Right cardiac atrium (tissue), 5 donors: ENCODE measurements at regions not wholly inside any gene's neighbourhood (a gene's known extent, or its start where the extent isn't known, plus 50 kb on each side); places are given as distances from the start of the nearest gene placed in this dataset.

Source experiments
- ATAC-seq, 2 donors: fragments of 200-7000 bp; cut with Tn5 transposase; one replicate each; pipeline versions ENCODE4 v1.8.0 to v1.9.1; 2020; ENCODE audit warnings: moderate library complexity in 2 of 2, mild to moderate bottlenecking in 1 of 2
- DNase-seq, 3 donors: peaks; one replicate each; pipeline ENCODE4 v3.0.0-alpha.2; 2020
- H3K27ac ChIP-seq: one replicate; pipeline ENCODE4 v1.5.1; 2013; ENCODE audit warnings: mild to moderate bottlenecking, low read length, control low read depth, moderate library complexity
- H3K27me3 ChIP-seq: one replicate; pipeline ENCODE4 v1.6.1; 2013; ENCODE audit not compliant: control insufficient read depth, insufficient read depth
- H3K4me1 ChIP-seq: one replicate; pipeline ENCODE4 v1.6.1; 2013; ENCODE audit warnings: low read length; ENCODE audit not compliant: control insufficient read depth, insufficient read depth
- H3K4me3 ChIP-seq: one replicate; pipeline ENCODE4 v1.5.1; 2013; ENCODE audit warnings: low read length, control low read depth
- H3K9me3 ChIP-seq: one replicate; pipeline ENCODE4 v1.6.1; 2013; ENCODE audit warnings: low read length; ENCODE audit not compliant: control insufficient read depth
- WGBS: extraction: QIAGEN DNeasy Blood & Tissue Kit; methylation state at CpG from one replicate; pipeline ENCODE4 v1.1.7; 2013; 5-methylcytosine and 5-hydroxymethylcytosine counted together
- intact Hi-C, 4 donors: fragments of 100-400 bp; cut with DNase I; formaldehyde crosslinking; loops; one replicate each; pipeline versions ENCODE4 v1.11.0 to v1.14.0; 2022 to 2023
- donor health status: healthy with polysubstance abuse.
- donor health status: DM: no; HTN: yes; CAD: no.
- donor health status: DM: no; HTN: no; CAD: no.
- donor health status: DM: no; HTN: yes; CAD: no; lungs with severe emphysema.
- donor health status: DM: yes; HTN: yes; CAD: no.

DNA sequence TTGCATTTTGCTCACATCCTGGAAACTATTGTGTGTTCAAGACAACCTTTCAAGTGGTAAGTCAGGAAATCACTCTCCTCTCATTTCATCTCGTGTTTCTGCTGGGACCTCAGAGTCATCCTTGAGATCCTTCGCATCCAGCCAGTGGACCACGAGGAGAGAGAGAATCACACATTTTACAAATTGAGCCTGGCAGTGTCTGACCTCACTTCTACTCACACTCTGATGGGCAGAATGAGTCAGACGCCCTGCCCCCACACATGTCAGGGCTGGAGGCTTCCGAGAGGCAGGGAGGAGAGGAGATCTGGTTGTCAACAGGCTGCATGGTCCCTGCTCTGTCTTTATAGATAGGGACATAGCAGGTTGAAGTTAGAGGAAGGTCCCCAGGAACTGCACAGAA, 509.7 kb downstream of the AJAP1 start:
- intact Hi-C loops, result no loop called here
- Histone ChIP-seq H3K27me3 (no peaks in the 10 kb centered on the region), H3K4me3 (no peak overlapping the region), H3K9me3 (no peaks in the 10 kb centered on the region), H3K27ac (no peak overlapping the region), H3K4me1 (no peaks in the 10 kb centered on the region)
- ATAC-seq (no peak), DNase-seq (no peak)
- 58% methylated on average over 5 of the region's 5 CpGs for WGBS

- intact Hi-C loops, result no loop called here
- Histone ChIP-seq H3K27me3 (no peaks in the 10 kb centered on the region), H3K9me3 (no peaks in the 10 kb centered on the region), H3K4me1 (no peaks in the 10 kb centered on the region), H3K4me3 (no peak overlapping the region), H3K27ac (no peak overlapping the region)
- no peak for DNase-seq
- ATAC-seq, result no peak
- WGBS, result 50% methylated on average over 4 of the region's 4 CpGs
Observed at GRCh38 chr1:5161372-5161771, 507.0 kb downstream of the AJAP1 start.

DNA sequence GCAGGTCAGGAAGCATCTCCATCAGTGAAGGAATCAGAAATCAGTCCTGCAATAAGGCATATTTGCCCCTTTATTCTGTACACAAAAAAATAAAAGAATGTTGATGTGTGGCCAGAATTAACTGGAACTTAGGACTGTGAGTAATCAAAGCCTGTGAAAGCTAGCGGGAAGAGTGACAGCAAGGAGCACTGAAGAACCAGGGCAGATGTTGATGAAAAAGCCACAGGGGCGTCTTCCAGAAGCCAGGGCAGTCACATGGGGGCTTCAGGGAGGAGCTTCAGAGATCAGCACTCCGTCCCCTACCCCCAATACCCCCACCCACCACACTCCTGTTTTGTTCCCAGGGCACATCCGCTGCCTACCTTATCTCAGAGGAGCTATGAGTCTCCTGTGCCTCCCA, 502.8 kb downstream of the AJAP1 start:
- H3K9me3 ChIP-seq, result no peaks in the 10 kb centered on the region
- no peaks in the 10 kb centered on the region for H3K4me1 ChIP-seq
- ATAC-seq (no peak), DNase-seq (no peak)
- H3K27ac ChIP-seq, result no peak overlapping the region
- H3K27me3 ChIP-seq, result no peaks in the 10 kb centered on the region
- no peak overlapping the region for H3K4me3 ChIP-seq
- intact Hi-C loops, result no loop called here
- WGBS, result 50% methylated on average over 4 of the region's 4 CpGs

GRCh38 chr1:5156416-5157120, 502.2 kb downstream of the AJAP1 start:
- ATAC-seq, result no peak

GRCh38 chr1:5151511-5151910, 497.1 kb downstream of the AJAP1 start:
- Histone ChIP-seq H3K4me3 (no peak overlapping the region), H3K27ac (no peak overlapping the region), H3K9me3 (no peaks in the 10 kb centered on the region), H3K4me1 (no peaks in the 10 kb centered on the region), H3K27me3 (peaks cover 2% of the 10 kb centered on the region)
- WGBS, result 81% methylated on average over 9 of the region's 9 CpGs
- intact Hi-C loops, result no loop called here
- no peak for ATAC-seq
- DNase-seq, result no peak

More at GRCh38 chr1:5156416-5157120, 502.2 kb downstream of the AJAP1 start:
- intact Hi-C loops, result no loop called here
- Histone ChIP-seq H3K27me3 (no peaks in the 10 kb centered on the region), H3K9me3 (no peaks in the 10 kb centered on the region), H3K27ac (no peak overlapping the region), H3K4me1 (no peaks in the 10 kb centered on the region), H3K4me3 (no peak overlapping the region)
- no peak for DNase-seq
- WGBS, result 57% methylated on average over 7 of the region's 7 CpGs

DNA sequence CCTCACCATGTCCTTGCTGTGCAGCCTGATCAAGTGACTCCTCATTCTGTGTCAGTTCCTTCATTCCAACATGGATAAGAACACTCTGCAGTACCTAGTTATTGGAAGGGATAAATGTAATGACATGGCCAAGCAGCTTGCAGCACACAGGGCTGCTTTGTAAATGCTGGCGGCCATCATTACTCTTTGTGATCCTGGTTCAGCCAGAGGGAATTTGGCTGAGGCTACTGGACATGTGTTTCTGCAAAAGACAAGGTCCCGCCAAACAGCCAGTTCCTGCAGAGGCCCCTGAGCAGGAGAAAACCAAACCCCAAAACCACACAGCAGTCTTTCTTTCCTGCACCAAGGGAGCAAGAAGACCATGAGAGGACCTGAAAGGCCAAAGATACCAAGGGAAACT, 495.8 kb downstream of the AJAP1 start:
- H3K4me1 ChIP-seq, result no peaks in the 10 kb centered on the region
- intact Hi-C loops, result no loop called here
- H3K9me3 ChIP-seq, result no peaks in the 10 kb centered on the region

DNA sequence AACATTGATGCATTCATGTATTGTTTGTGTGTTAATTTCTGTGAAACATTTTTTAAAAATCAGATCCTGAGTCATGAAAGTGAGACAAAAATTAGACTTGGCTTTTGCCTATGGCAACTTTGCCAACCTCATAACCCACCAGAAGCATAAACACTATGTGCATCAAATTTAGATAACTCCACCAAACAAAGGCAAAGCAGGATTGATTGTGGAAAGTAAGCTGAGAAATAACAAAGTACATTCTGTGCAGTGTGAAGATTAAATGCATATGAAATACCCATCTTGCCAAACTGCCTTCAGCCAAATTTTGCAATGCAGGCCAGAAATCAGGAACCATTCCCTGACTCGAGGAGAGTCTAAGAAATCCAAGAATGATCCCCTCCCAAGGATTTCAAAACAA, 493.4 kb downstream of the AJAP1 start:
- Histone ChIP-seq H3K4me1 (no peaks in the 10 kb centered on the region), H3K27me3 (peaks cover 2% of the 10 kb centered on the region), H3K9me3 (no peaks in the 10 kb centered on the region), H3K27ac (no peak overlapping the region), H3K4me3 (no peak overlapping the region)
- ATAC-seq (no peak), DNase-seq (no peak)
- WGBS, result 35% methylated on average over 1 of the region's 1 CpG
- intact Hi-C loops, result no loop called here

More for the DNA sequence above, 495.8 kb downstream of the AJAP1 start:
- Histone ChIP-seq H3K4me3 (no peak overlapping the region), H3K27me3 (peaks cover 2% of the 10 kb centered on the region), H3K27ac (no peak overlapping the region)
- DNase-seq (no peak), ATAC-seq (no peak)
- 77% methylated on average over 2 of the region's 2 CpGs for WGBS

GRCh38 chr1:5142389-5142788, 488.0 kb downstream of the AJAP1 start:
- no peak for DNase-seq
- ATAC-seq, result no peak
- Histone ChIP-seq H3K4me3 (no peak overlapping the region), H3K27ac (no peak overlapping the region), H3K4me1 (no peaks in the 10 kb centered on the region), H3K9me3 (no peaks in the 10 kb centered on the region), H3K27me3 (peaks cover 2% of the 10 kb centered on the region)
- intact Hi-C loops, result no loop called here
- WGBS, result 76% methylated on average over 3 of the region's 3 CpGs

GRCh38 chr1:5141750-5142149, 487.3 kb downstream of the AJAP1 start:
- no peak for ATAC-seq
- DNase-seq, result no peak
- intact Hi-C loops, result no loop called here
- Histone ChIP-seq H3K27me3 (no peaks in the 10 kb centered on the region), H3K4me1 (no peaks in the 10 kb centered on the region), H3K4me3 (no peak overlapping the region), H3K9me3 (no peaks in the 10 kb centered on the region), H3K27ac (no peak overlapping the region)
- WGBS, result 85% methylated on average over 4 of the region's 4 CpGs

GRCh38 chr1:5140962-5141361, 486.6 kb downstream of the AJAP1 start:
- Histone ChIP-seq H3K4me1 (no peaks in the 10 kb centered on the region), H3K4me3 (no peak overlapping the region), H3K9me3 (no peaks in the 10 kb centered on the region), H3K27me3 (no peaks in the 10 kb centered on the region), H3K27ac (no peak overlapping the region)
- WGBS, result 79% methylated on average over 1 of the region's 1 CpG
- ATAC-seq (no peak), DNase-seq (no peak)
- intact Hi-C loops, result no loop called here

DNA sequence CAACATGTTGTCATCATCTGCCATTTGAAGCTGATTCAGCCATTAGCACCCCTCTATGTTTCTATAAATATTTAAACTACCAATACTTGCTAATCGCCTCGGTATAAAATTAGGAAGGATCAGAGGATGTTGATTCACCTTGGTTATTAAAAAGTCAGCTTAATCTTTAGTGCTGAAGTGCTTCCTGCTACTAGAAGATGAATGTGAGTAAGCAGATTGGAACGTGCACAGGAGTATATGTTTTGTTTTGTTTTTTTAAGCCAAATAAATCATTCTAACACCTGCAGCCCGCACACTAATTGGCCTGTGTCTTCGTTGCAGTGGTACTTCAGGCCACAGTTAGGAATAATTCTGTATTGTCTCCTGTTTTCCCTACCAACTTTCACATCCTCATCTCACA, 485.7 kb downstream of the AJAP1 start:
- Histone ChIP-seq H3K9me3 (no peaks in the 10 kb centered on the region), H3K4me1 (no peaks in the 10 kb centered on the region), H3K4me3 (no peak overlapping the region), H3K27me3 (no peaks in the 10 kb centered on the region), H3K27ac (no peak overlapping the region)
- intact Hi-C loops, result no loop called here
- DNase-seq, result no peak
- 73% methylated on average over 5 of the region's 5 CpGs for WGBS
- ATAC-seq, result no peak
